HUES48 (cell line): ENCODE measurements at regions not wholly inside any gene's neighbourhood (a gene's known extent, or its start where the extent isn't known, plus 50 kb on each side); places are given as distances from the start of the nearest gene placed in this dataset.

Experiments
- H3K27ac ChIP-seq: one replicate; pipeline ENCODE4 v1.7.0; 2013; ENCODE audit warnings: low read depth, low read length, inconsistent platforms
- H3K27me3 ChIP-seq: 2 replicates; pipeline ENCODE4 v1.6.1; 2013; ENCODE audit warnings: mild to moderate bottlenecking, low read length; ENCODE audit not compliant: control insufficient read depth, insufficient read depth
- H3K36me3 ChIP-seq: 2 replicates; pipeline ENCODE4 v1.6.1; 2013; ENCODE audit warnings: low read length; ENCODE audit not compliant: control insufficient read depth, insufficient read depth
- H3K4me1 ChIP-seq: 2 replicates; pipeline ENCODE4 v1.6.1; 2013; ENCODE audit warnings: mild to moderate bottlenecking, low read length; ENCODE audit not compliant: control insufficient read depth, insufficient read depth
- H3K4me3 ChIP-seq: 2 replicates; pipeline ENCODE4 v1.5.1; 2013; ENCODE audit warnings: mild to moderate bottlenecking, low read depth, low read length
- H3K9ac ChIP-seq: 2 replicates; pipeline ENCODE4 v1.6.1; 2013; ENCODE audit warnings: mild to moderate bottlenecking, low read depth, low read length, moderate library complexity
- H3K9me3 ChIP-seq: 2 replicates; pipeline ENCODE4 v1.6.1; 2013; ENCODE audit warnings: low read length; ENCODE audit not compliant: control insufficient read depth, insufficient read depth

- Histone ChIP-seq H3K4me1 (no peaks in the 10 kb centered on the region), H3K27ac (no peak overlapping the region), H3K4me3 (no peak overlapping the region), H3K36me3 (no peaks in the 10 kb centered on the region), H3K9ac (no peak overlapping the region), H3K9me3 (no peaks in the 10 kb centered on the region), H3K27me3 (no peaks in the 10 kb centered on the region)
These were observed 150.6 kb downstream of the KCNA5 start for GRCh38 chr12:5194306-5194705.

- Histone ChIP-seq H3K9ac (no peak overlapping the region), H3K9me3 (no peaks in the 10 kb centered on the region), H3K36me3 (no peaks in the 10 kb centered on the region), H3K4me3 (no peak overlapping the region), H3K4me1 (no peaks in the 10 kb centered on the region), H3K27me3 (no peaks in the 10 kb centered on the region), H3K27ac (no peak overlapping the region)
These were observed 151.6 kb downstream of the KCNA5 start for GRCh38 chr12:5195244-5195643.

GRCh38 chr12:5195691-5196090, 152.0 kb downstream of the KCNA5 start:
- Histone ChIP-seq H3K36me3 (no peaks in the 10 kb centered on the region), H3K27ac (no peak overlapping the region), H3K4me3 (no peak overlapping the region), H3K27me3 (no peaks in the 10 kb centered on the region), H3K9ac (no peak overlapping the region), H3K4me1 (peaks cover under 1% of the 10 kb centered on the region; the same call in 1 of the 2 replicates), H3K9me3 (no peaks in the 10 kb centered on the region)

- Histone ChIP-seq H3K4me3 (no peak overlapping the region), H3K9me3 (no peaks in the 10 kb centered on the region), H3K27me3 (no peaks in the 10 kb centered on the region), H3K4me1 (peaks cover 4% of the 10 kb centered on the region; the same call in 1 of the 2 replicates), H3K36me3 (no peaks in the 10 kb centered on the region), H3K27ac (no peak overlapping the region), H3K9ac (no peak overlapping the region)
These were observed 153.5 kb downstream of the KCNA5 start for GRCh38 chr12:5197131-5197530.

GRCh38 chr12:5197656-5198055, 154.0 kb downstream of the KCNA5 start:
- H3K9me3 ChIP-seq, result no peaks in the 10 kb centered on the region
- no peak overlapping the region for H3K27ac ChIP-seq

GRCh38 chr12:5200278-5201087, 156.8 kb downstream of the KCNA5 start:
- no peak overlapping the region for H3K4me3 ChIP-seq
- peaks cover 14% of the 10 kb centered on the region for H3K4me1 ChIP-seq
- H3K27ac ChIP-seq, result no peak overlapping the region
- no peak overlapping the region for H3K9ac ChIP-seq
- no peaks in the 10 kb centered on the region for H3K27me3 ChIP-seq
- no peaks in the 10 kb centered on the region for H3K9me3 ChIP-seq
- H3K36me3 ChIP-seq, result no peaks in the 10 kb centered on the region

More at GRCh38 chr12:5197656-5198055, 154.0 kb downstream of the KCNA5 start:
- Histone ChIP-seq H3K4me3 (no peak overlapping the region), H3K9ac (no peak overlapping the region), H3K36me3 (no peaks in the 10 kb centered on the region), H3K4me1 (peaks cover 4% of the 10 kb centered on the region; the same call in 1 of the 2 replicates), H3K27me3 (no peaks in the 10 kb centered on the region)

GRCh38 chr12:5201554-5202218, 158.0 kb downstream of the KCNA5 start:
- Histone ChIP-seq H3K27ac (no peak overlapping the region), H3K4me3 (no peak overlapping the region), H3K9me3 (no peaks in the 10 kb centered on the region), H3K4me1 (peaks cover 14% of the 10 kb centered on the region), H3K36me3 (no peaks in the 10 kb centered on the region), H3K9ac (no peak overlapping the region), H3K27me3 (no peaks in the 10 kb centered on the region)

GRCh38 chr12:5203274-5203673, 159.6 kb downstream of the KCNA5 start:
- Histone ChIP-seq H3K4me1 (peaks cover 14% of the 10 kb centered on the region), H3K36me3 (no peaks in the 10 kb centered on the region), H3K27ac (no peak overlapping the region), H3K27me3 (no peaks in the 10 kb centered on the region), H3K9ac (no peak overlapping the region), H3K4me3 (no peak overlapping the region), H3K9me3 (no peaks in the 10 kb centered on the region)

GRCh38 chr12:5203720-5204119, 160.0 kb downstream of the KCNA5 start:
- Histone ChIP-seq H3K27me3 (no peaks in the 10 kb centered on the region), H3K9ac (no peak overlapping the region), H3K36me3 (no peaks in the 10 kb centered on the region), H3K27ac (peak overlapping the region; percentile 53), H3K9me3 (no peaks in the 10 kb centered on the region), H3K4me3 (no peak overlapping the region), H3K4me1 (peaks cover 14% of the 10 kb centered on the region)

- Histone ChIP-seq H3K4me3 (no peak overlapping the region), H3K4me1 (peaks cover 14% of the 10 kb centered on the region), H3K27ac (peak overlapping the region; percentile 53)
These were observed 160.6 kb downstream of the KCNA5 start for GRCh38 chr12:5204271-5204670.

GRCh38 chr12:5204831-5205230, 161.2 kb downstream of the KCNA5 start:
- no peak overlapping the region for H3K27ac ChIP-seq
- no peaks in the 10 kb centered on the region for H3K27me3 ChIP-seq
- no peak overlapping the region for H3K4me3 ChIP-seq
- H3K9ac ChIP-seq, result no peak overlapping the region
- no peaks in the 10 kb centered on the region for H3K9me3 ChIP-seq
- no peaks in the 10 kb centered on the region for H3K36me3 ChIP-seq
- peaks cover 14% of the 10 kb centered on the region for H3K4me1 ChIP-seq

More at GRCh38 chr12:5204271-5204670, 160.6 kb downstream of the KCNA5 start:
- Histone ChIP-seq H3K27me3 (no peaks in the 10 kb centered on the region), H3K9ac (no peak overlapping the region), H3K36me3 (no peaks in the 10 kb centered on the region), H3K9me3 (no peaks in the 10 kb centered on the region)
